ENCODE measurements at regions not wholly inside any gene's neighbourhood (a gene's known extent, or its start where the extent isn't known, plus 50 kb on each side); places are given as distances from the start of the nearest gene placed in this dataset.

- intact Hi-C loops (cut with DNase I): no loop called here
- no peaks in the 10 kb centered on the region for H3K27me3 ChIP-seq (replicated peaks; ENCODE audit: insufficient read depth)
Observed at GRCh38 chr10:62580396-62580795, 206.2 kb downstream of the ZNF365 start.

GRCh38 chr10:62581351-62581750 is 207.2 kb downstream of the ZNF365 start:
- no peaks in the 10 kb centered on the region for H3K4me1 ChIP-seq (replicated peaks)
- no peak for DNase-seq (ENCODE audit: low spot score)
- TF ChIP-seq POLR2AphosphoS5 (IDR thresholded peaks at IDR 0.05): no peak
- no peak for TF ChIP-seq CTCF (IDR thresholded peaks at IDR 0.05)
- no peak for TF ChIP-seq POLR2A (IDR thresholded peaks at IDR 0.05)
- 94% methylated on average over 3 of the region's 3 CpGs for WGBS
- no peak overlapping the region for H3K27ac ChIP-seq
- no peak overlapping the region for H3K4me3 ChIP-seq
- no peaks in the 10 kb centered on the region for H3K36me3 ChIP-seq
- H3K27me3 ChIP-seq (replicated peaks; ENCODE audit: insufficient read depth): no peaks in the 10 kb centered on the region
- intact Hi-C loops (cut with DNase I): no loop called here
- no peaks in the 10 kb centered on the region for H3K9me3 ChIP-seq

More at GRCh38 chr10:62580396-62580795, 206.2 kb downstream of the ZNF365 start:
- Histone ChIP-seq H3K9me3 (no peaks in the 10 kb centered on the region), H3K4me3 (no peak overlapping the region), H3K4me1 (replicated peaks) (no peaks in the 10 kb centered on the region), H3K27ac (no peak overlapping the region), H3K36me3 (no peaks in the 10 kb centered on the region)
- DNase-seq (ENCODE audit: low spot score): no peak
- TF ChIP-seq CTCF (IDR thresholded peaks at IDR 0.05) (no peak), POLR2AphosphoS5 (IDR thresholded peaks at IDR 0.05) (no peak), POLR2A (IDR thresholded peaks at IDR 0.05) (no peak)

- Histone ChIP-seq H3K4me1 (replicated peaks) (no peaks in the 10 kb centered on the region), H3K27ac (no peak overlapping the region), H3K36me3 (no peaks in the 10 kb centered on the region), H3K9me3 (no peaks in the 10 kb centered on the region), H3K27me3 (replicated peaks; ENCODE audit: insufficient read depth) (no peaks in the 10 kb centered on the region), H3K4me3 (no peak overlapping the region)
- no peak for TF ChIP-seq POLR2A (IDR thresholded peaks at IDR 0.05)
- TF ChIP-seq CTCF (IDR thresholded peaks at IDR 0.05): no peak
- TF ChIP-seq POLR2AphosphoS5 (IDR thresholded peaks at IDR 0.05): no peak
- intact Hi-C loops (cut with DNase I): no loop called here
- no peak for DNase-seq (ENCODE audit: low spot score)
- 91% methylated on average over 4 of the region's 4 CpGs for WGBS
Observed at GRCh38 chr10:62582101-62582705, 208.0 kb downstream of the ZNF365 start.

GRCh38 chr10:62582804-62583208 is 208.6 kb downstream of the ZNF365 start:
- no peaks in the 10 kb centered on the region for H3K9me3 ChIP-seq
- H3K4me1 ChIP-seq (replicated peaks): no peaks in the 10 kb centered on the region
- TF ChIP-seq CTCF (IDR thresholded peaks at IDR 0.05) (no peak), POLR2AphosphoS5 (IDR thresholded peaks at IDR 0.05) (no peak)
- no peak overlapping the region for H3K27ac ChIP-seq
- H3K27me3 ChIP-seq (replicated peaks; ENCODE audit: insufficient read depth): no peaks in the 10 kb centered on the region
- no peak for DNase-seq (ENCODE audit: low spot score)
- WGBS: 66% methylated on average over 7 of the region's 7 CpGs
- H3K36me3 ChIP-seq: no peaks in the 10 kb centered on the region
- intact Hi-C loops (cut with DNase I): no loop called here
- H3K4me3 ChIP-seq: no peak overlapping the region

- Histone ChIP-seq H3K27ac (no peak overlapping the region), H3K36me3 (no peaks in the 10 kb centered on the region), H3K4me3 (no peak overlapping the region), H3K9me3 (no peaks in the 10 kb centered on the region), H3K27me3 (replicated peaks; ENCODE audit: insufficient read depth) (no peaks in the 10 kb centered on the region), H3K4me1 (replicated peaks) (no peaks in the 10 kb centered on the region)
- no peak for DNase-seq (ENCODE audit: low spot score)
- WGBS: 91% methylated on average over 3 of the region's 3 CpGs
- TF ChIP-seq CTCF (IDR thresholded peaks at IDR 0.05) (no peak), POLR2AphosphoS5 (IDR thresholded peaks at IDR 0.05) (no peak), POLR2A (IDR thresholded peaks at IDR 0.05) (no peak)
- intact Hi-C loops (cut with DNase I): no loop called here
Observed at GRCh38 chr10:62583876-62584615, 209.9 kb downstream of the ZNF365 start.
